DOHH2 (cell line): ENCODE measurements at regions not wholly inside any gene's neighbourhood (a gene's known extent, or its start where the extent isn't known, plus 50 kb on each side); places are given as distances from the start of the nearest gene placed in this dataset.

Experiments used
- EZH2phosphoT487 ChIP-seq: fragments of 200-600 bp; sonication (generic); IDR thresholded peaks from 2 replicates; pipeline ENCODE4 v1.6.1; 2017; ENCODE audit warnings: borderline replicate concordance, mild to moderate bottlenecking, antibody characterized with exemption, low read length, moderate library complexity, mixed read lengths
- TF ChIP-seq, protein P1 (sequence below): fragments of 200-600 bp; sonication (generic); IDR thresholded peaks from one replicate; pipeline ENCODE4 v1.5.1; 2014; ENCODE audit warnings: antibody characterized with exemption, mild to moderate bottlenecking, low read depth, low read length; ENCODE audit not compliant: poor library complexity, severe bottlenecking

DNA sequence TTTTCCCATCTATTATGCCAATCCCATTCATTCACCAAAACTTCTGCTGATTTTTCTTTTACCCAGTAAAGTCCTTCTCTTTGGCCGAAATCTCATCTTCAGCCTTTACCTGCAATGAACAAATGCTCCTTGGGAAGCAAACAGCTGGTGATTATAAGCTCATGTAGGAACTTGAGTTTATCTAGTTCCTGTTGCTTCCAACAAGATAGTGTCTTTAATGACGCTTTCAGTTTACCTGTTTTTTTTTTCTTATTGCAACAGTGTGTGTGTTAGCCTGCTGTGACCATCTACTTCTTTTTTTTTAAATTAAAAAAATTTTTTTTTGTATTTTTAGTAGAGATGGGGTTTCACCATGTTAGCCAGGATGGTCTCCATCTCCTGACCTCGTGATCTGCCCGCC lies 156.0 kb downstream of the CD47 start:
- TF ChIP-seq, protein P1, sequence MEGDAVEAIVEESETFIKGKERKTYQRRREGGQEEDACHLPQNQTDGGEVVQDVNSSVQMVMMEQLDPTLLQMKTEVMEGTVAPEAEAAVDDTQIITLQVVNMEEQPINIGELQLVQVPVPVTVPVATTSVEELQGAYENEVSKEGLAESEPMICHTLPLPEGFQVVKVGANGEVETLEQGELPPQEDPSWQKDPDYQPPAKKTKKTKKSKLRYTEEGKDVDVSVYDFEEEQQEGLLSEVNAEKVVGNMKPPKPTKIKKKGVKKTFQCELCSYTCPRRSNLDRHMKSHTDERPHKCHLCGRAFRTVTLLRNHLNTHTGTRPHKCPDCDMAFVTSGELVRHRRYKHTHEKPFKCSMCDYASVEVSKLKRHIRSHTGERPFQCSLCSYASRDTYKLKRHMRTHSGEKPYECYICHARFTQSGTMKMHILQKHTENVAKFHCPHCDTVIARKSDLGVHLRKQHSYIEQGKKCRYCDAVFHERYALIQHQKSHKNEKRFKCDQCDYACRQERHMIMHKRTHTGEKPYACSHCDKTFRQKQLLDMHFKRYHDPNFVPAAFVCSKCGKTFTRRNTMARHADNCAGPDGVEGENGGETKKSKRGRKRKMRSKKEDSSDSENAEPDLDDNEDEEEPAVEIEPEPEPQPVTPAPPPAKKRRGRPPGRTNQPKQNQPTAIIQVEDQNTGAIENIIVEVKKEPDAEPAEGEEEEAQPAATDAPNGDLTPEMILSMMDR = no peak
- TF ChIP-seq EZH2phosphoT487 = no peak
